ENCODE measurements at regions not wholly inside any gene's neighbourhood (a gene's known extent, or its start where the extent isn't known, plus 50 kb on each side); places are given as distances from the start of the nearest gene placed in this dataset.

GRCh38 chr5:4580772-4581171 is 559.4 kb upstream of the ADAMTS16 start:
- H3K27ac ChIP-seq, result no peak overlapping the region
- no peak overlapping the region for H3K4me3 ChIP-seq
- POLR2A ChIA-PET, result no interaction called here
- TF ChIP-seq HEYL (CRISPR knock-in tag; IDR thresholded peaks at IDR 0.05), result no peak
- no peak for TF ChIP-seq CBX8 (IDR thresholded peaks at IDR 0.05)
- TF ChIP-seq JUN (IDR thresholded peaks at IDR 0.05), result no peak
- no peak for TF ChIP-seq ZFP36 (IDR thresholded peaks at IDR 0.05; ENCODE audit: borderline replicate concordance, partially characterized antibody)
- no peak for TF ChIP-seq BCL3 (IDR thresholded peaks at IDR 0.05)
- no peak for DNase-seq (ENCODE audit: low read depth in 1 of 2, low spot score in 1 of 2)
- FAIRE-seq, result no peak
- no peak for ATAC-seq
- CTCF ChIA-PET, result no interaction called here
- no peaks in the 10 kb centered on the region for H3K4me1 ChIP-seq
- 0 out of 3 replicates have a peak, but pooled peaks cover 3% of the 10 kb centered on the region for H3K9me3 ChIP-seq
- H3K4me2 ChIP-seq, result no peak overlapping the region
- 55% methylated on average over 19 of the region's 19 CpGs for WGBS (ENCODE audit: missing lambda C conversion rate)

DNA sequence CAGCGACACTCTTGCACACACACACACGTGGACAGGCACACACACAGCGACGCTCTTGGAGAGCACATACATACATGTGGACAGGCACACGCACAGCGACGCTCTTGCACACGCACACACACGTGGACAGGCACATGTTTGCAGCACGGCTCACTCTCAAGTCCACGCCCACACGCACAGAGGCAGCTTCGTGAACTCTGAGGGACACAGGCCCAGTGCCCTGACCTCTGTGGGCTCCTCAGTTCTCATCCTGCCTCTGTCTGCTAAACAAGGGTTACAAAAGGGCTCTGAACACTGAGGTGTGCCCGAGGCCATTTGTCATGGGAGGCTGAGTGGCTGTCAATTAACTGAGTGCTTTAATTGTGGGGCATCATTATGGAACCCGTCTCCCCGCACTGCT is 558.8 kb upstream of the ADAMTS16 start:
- no peak for DNase-seq (ENCODE audit: low read depth in 1 of 2, low spot score in 1 of 2)
- Histone ChIP-seq H3K4me2 (no peak overlapping the region), H3K4me3 (no peak overlapping the region), H3K27ac (no peak overlapping the region), H3K4me1 (no peaks in the 10 kb centered on the region), H3K9me3 (0 out of 3 replicates have a peak, but pooled peaks cover 3% of the 10 kb centered on the region)
- 61% methylated on average over 16 of the region's 16 CpGs for WGBS (ENCODE audit: missing lambda C conversion rate)
- no peak for ATAC-seq
- POLR2A ChIA-PET, result no interaction called here
- FAIRE-seq, result no peak
- CTCF ChIA-PET, result no interaction called here
- TF ChIP-seq, protein P1, sequence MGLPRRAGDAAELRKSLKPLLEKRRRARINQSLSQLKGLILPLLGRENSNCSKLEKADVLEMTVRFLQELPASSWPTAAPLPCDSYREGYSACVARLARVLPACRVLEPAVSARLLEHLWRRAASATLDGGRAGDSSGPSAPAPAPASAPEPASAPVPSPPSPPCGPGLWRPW (IDR thresholded peaks at IDR 0.05), result no peak
- TF ChIP-seq POLR2AphosphoS2 (conservative IDR thresholded peaks at IDR 0.05; ENCODE audit: low read length) (no peak), ZNF302 (CRISPR knock-in tag; IDR thresholded peaks at IDR 0.05) (no peak), CBX2 (IDR thresholded peaks at IDR 0.05; ENCODE audit: borderline replicate concordance, low read depth) (no peak), BHLHE40 (IDR thresholded peaks at IDR 0.05; ENCODE audit: low read depth, low read length) (no peak), CBX8 (IDR thresholded peaks at IDR 0.05) (no peak), NFE2L2 (conservative IDR thresholded peaks at IDR 0.05; ENCODE audit: low read length) (no peak), HOXB5 (CRISPR knock-in tag; IDR thresholded peaks at IDR 0.05) (no peak), GATA3 (IDR thresholded peaks at IDR 0.05; ENCODE audit: borderline replicate concordance) (no peak), TFCP2L1 (CRISPR knock-in tag; IDR thresholded peaks at IDR 0.05) (no peak), RCOR1 (IDR thresholded peaks at IDR 0.05; ENCODE audit: low read depth, low read length) (no peak), EP300 (IDR thresholded peaks at IDR 0.05) (no peak), CHD2 (IDR thresholded peaks at IDR 0.05; ENCODE audit: low read length, partially characterized antibody) (no peak), FOSB (CRISPR knock-in tag; IDR thresholded peaks at IDR 0.05) (no peak), TP53 (CRISPR knock-in tag; IDR thresholded peaks at IDR 0.05) (no peak), HOXA7 (CRISPR knock-in tag; IDR thresholded peaks at IDR 0.05) (no peak)

- TF ChIP-seq HEYL (CRISPR knock-in tag; IDR thresholded peaks at IDR 0.05) (no peak), ZFP36 (IDR thresholded peaks at IDR 0.05; ENCODE audit: borderline replicate concordance, partially characterized antibody) (no peak), BCL3 (IDR thresholded peaks at IDR 0.05) (no peak), CBX2 (IDR thresholded peaks at IDR 0.05; ENCODE audit: borderline replicate concordance, low read depth) (no peak), PHF8 (IDR thresholded peaks at IDR 0.05; ENCODE audit: borderline replicate concordance, low read depth) (no peak)
- TF ChIP-seq, protein P2, sequence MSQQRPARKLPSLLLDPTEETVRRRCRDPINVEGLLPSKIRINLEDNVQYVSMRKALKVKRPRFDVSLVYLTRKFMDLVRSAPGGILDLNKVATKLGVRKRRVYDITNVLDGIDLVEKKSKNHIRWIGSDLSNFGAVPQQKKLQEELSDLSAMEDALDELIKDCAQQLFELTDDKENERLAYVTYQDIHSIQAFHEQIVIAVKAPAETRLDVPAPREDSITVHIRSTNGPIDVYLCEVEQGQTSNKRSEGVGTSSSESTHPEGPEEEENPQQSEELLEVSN (IDR thresholded peaks at IDR 0.05; ENCODE audit: borderline replicate concordance, low read depth), result no peak
- H3K4me2 ChIP-seq, result no peak overlapping the region
- 11% methylated on average over 8 of the region's 8 CpGs for WGBS (ENCODE audit: missing lambda C conversion rate)
- H3K9me3 ChIP-seq, result 0 out of 3 replicates have a peak, but pooled peaks cover under 1% of the 10 kb centered on the region
- H3K4me1 ChIP-seq, result no peaks in the 10 kb centered on the region
- ATAC-seq (no peak), FAIRE-seq (no peak), DNase-seq (ENCODE audit: low read depth in 1 of 2, low spot score in 1 of 2) (no peak)
- ChIA-PET CTCF (no interaction called here), POLR2A (no interaction called here)
- no peak overlapping the region for H3K27ac ChIP-seq
- H3K4me3 ChIP-seq, result no peak overlapping the region
These were observed 555.1 kb upstream of the ADAMTS16 start for GRCh38 chr5:4584982-4585381.
